Vagina (tissue), 2 donors: ENCODE measurements at regions not wholly inside any gene's neighbourhood (a gene's known extent, or its start where the extent isn't known, plus 50 kb on each side); places are given as distances from the start of the nearest gene placed in this dataset.

Experiments used
- DNase-seq, 2 donors: peaks; one replicate each; pipeline ENCODE4 v3.0.0-alpha.2; 2017; ENCODE audit errors: extremely low spot score in 2 of 2
- H3K27ac ChIP-seq: fragments of 200-600 bp; sonication (generic); one replicate; pipeline ENCODE4 v1.5.1; 2019
- H3K27me3 ChIP-seq: fragments of 200-600 bp; sonication (generic); one replicate; pipeline ENCODE4 v1.5.1; 2019
- H3K36me3 ChIP-seq, 2 donors: fragments of 200-600 bp; sonication (generic); one replicate each; pipeline ENCODE4 v1.5.1; 2017 to 2019
- H3K4me1 ChIP-seq: fragments of 200-600 bp; sonication (generic); one replicate; pipeline ENCODE4 v1.5.1; 2019
- H3K4me3 ChIP-seq, 2 donors: fragments of 200-600 bp; sonication (generic); 1 replicate in 1 of 2; 2 replicates in 1 of 2; pipeline ENCODE4 v1.5.1; 2016 to 2019
- H3K9me3 ChIP-seq: fragments of 200-600 bp; sonication (generic); one replicate; pipeline ENCODE4 v1.5.1; 2019
- CTCF ChIP-seq, 3 experiments: fragments of 450-650 bp in 2 of 3; fragments of 200-600 bp in 1 of 3; sonication (generic) in 1 of 3; IDR thresholded peaks; one replicate each; pipeline ENCODE4 v1.5.1; 2017 to 2019; ENCODE audit warnings: antibody characterized with exemption in 3 of 3, mild to moderate bottlenecking in 2 of 3, moderate library complexity in 2 of 3
- POLR2A ChIP-seq, 2 donors: fragments of 450-650 bp; IDR thresholded peaks; one replicate each; pipeline ENCODE4 v1.6.1; 2017; ENCODE audit warnings: antibody characterized with exemption in 2 of 2, mild to moderate bottlenecking in 2 of 2, moderate library complexity in 2 of 2
- POLR2AphosphoS5 ChIP-seq, 2 donors: sonication (generic); formaldehyde crosslinking; IDR thresholded peaks; one replicate each; pipeline ENCODE4 v1.9.0; 2017; ENCODE audit warnings: antibody characterized with exemption in 2 of 2, mild to moderate bottlenecking in 2 of 2, low read depth in 1 of 2; ENCODE audit not compliant: insufficient read depth in 1 of 2
- intact Hi-C: fragments of 100-400 bp; cut with DNase I; formaldehyde crosslinking; loops from one replicate; pipeline ENCODE4 v1.15.1; 2023

- Histone ChIP-seq H3K4me1 (peaks cover 21% of the 10 kb centered on the region), H3K27me3 (no peaks in the 10 kb centered on the region), H3K9me3 (no peaks in the 10 kb centered on the region), H3K4me3 (no peak overlapping the region), H3K36me3 (no peaks in the 10 kb centered on the region), H3K27ac (no peak overlapping the region)
- intact Hi-C loops, result no loop called here
- no peak for DNase-seq
- TF ChIP-seq POLR2A (IDR thresholded peaks at IDR 0.05) (no peak), POLR2AphosphoS5 (IDR thresholded peaks at IDR 0.05; ENCODE audit: insufficient read depth in 1 of 2, low read depth in 1 of 2) (no peak), CTCF (IDR thresholded peaks at IDR 0.05) (no peak)
Measured at GRCh38 chr12:116659771-116660481, 77.9 kb downstream of the SPRING1 start.

GRCh38 chr12:116657921-116658495 lies 79.9 kb downstream of the SPRING1 start:
- peak overlapping the region; percentile 48 for H3K27ac ChIP-seq
- H3K27me3 ChIP-seq, result no peaks in the 10 kb centered on the region
- no peaks in the 10 kb centered on the region for H3K9me3 ChIP-seq
- H3K4me3 ChIP-seq, result peak overlapping the region in 1 of 2 donors; percentile 25
- DNase-seq, result no peak
- no peaks in the 10 kb centered on the region for H3K36me3 ChIP-seq
- peaks cover 21% of the 10 kb centered on the region for H3K4me1 ChIP-seq
- intact Hi-C loops, result no loop called here
- TF ChIP-seq CTCF (IDR thresholded peaks at IDR 0.05) (no peak), POLR2A (IDR thresholded peaks at IDR 0.05) (no peak), POLR2AphosphoS5 (IDR thresholded peaks at IDR 0.05; ENCODE audit: insufficient read depth in 1 of 2, low read depth in 1 of 2) (no peak)

- DNase-seq, result no peak
- no peak overlapping the region for H3K27ac ChIP-seq
- H3K36me3 ChIP-seq, result no peaks in the 10 kb centered on the region
- H3K4me1 ChIP-seq, result peaks cover 14% of the 10 kb centered on the region
- intact Hi-C loops, result no loop called here
- no peaks in the 10 kb centered on the region for H3K27me3 ChIP-seq
- TF ChIP-seq POLR2AphosphoS5 (IDR thresholded peaks at IDR 0.05; ENCODE audit: insufficient read depth in 1 of 2, low read depth in 1 of 2) (no peak), CTCF (IDR thresholded peaks at IDR 0.05) (no peak), POLR2A (IDR thresholded peaks at IDR 0.05) (no peak)
- H3K9me3 ChIP-seq, result no peaks in the 10 kb centered on the region
- no peak overlapping the region for H3K4me3 ChIP-seq
Measured at GRCh38 chr12:116656306-116656705, 81.6 kb downstream of the SPRING1 start.

GRCh38 chr12:116654226-116654743 lies 83.6 kb downstream of the SPRING1 start:
- Histone ChIP-seq H3K9me3 (no peaks in the 10 kb centered on the region), H3K27ac (no peak overlapping the region), H3K4me1 (peaks cover 14% of the 10 kb centered on the region), H3K36me3 (no peaks in the 10 kb centered on the region), H3K27me3 (no peaks in the 10 kb centered on the region), H3K4me3 (no peak overlapping the region)
- intact Hi-C loops, result no loop called here
- TF ChIP-seq POLR2AphosphoS5 (IDR thresholded peaks at IDR 0.05; ENCODE audit: insufficient read depth in 1 of 2, low read depth in 1 of 2) (no peak), CTCF (IDR thresholded peaks at IDR 0.05) (no peak), POLR2A (IDR thresholded peaks at IDR 0.05) (no peak)
- no peak for DNase-seq

GRCh38 chr12:116651089-116651488 lies 86.8 kb downstream of the SPRING1 start:
- no peaks in the 10 kb centered on the region for H3K9me3 ChIP-seq
- no peaks in the 10 kb centered on the region for H3K27me3 ChIP-seq
- no peak for DNase-seq
- H3K27ac ChIP-seq, result no peak overlapping the region
- H3K36me3 ChIP-seq, result no peaks in the 10 kb centered on the region
- H3K4me1 ChIP-seq, result no peaks in the 10 kb centered on the region
- intact Hi-C loops, result no loop called here
- TF ChIP-seq POLR2A (IDR thresholded peaks at IDR 0.05) (no peak), CTCF (IDR thresholded peaks at IDR 0.05) (no peak), POLR2AphosphoS5 (IDR thresholded peaks at IDR 0.05; ENCODE audit: insufficient read depth in 1 of 2, low read depth in 1 of 2) (no peak)
- H3K4me3 ChIP-seq, result no peak overlapping the region
